ENCODE measurements at regions not wholly inside any gene's neighbourhood (a gene's known extent, or its start where the extent isn't known, plus 50 kb on each side); places are given as distances from the start of the nearest gene placed in this dataset.

DNA sequence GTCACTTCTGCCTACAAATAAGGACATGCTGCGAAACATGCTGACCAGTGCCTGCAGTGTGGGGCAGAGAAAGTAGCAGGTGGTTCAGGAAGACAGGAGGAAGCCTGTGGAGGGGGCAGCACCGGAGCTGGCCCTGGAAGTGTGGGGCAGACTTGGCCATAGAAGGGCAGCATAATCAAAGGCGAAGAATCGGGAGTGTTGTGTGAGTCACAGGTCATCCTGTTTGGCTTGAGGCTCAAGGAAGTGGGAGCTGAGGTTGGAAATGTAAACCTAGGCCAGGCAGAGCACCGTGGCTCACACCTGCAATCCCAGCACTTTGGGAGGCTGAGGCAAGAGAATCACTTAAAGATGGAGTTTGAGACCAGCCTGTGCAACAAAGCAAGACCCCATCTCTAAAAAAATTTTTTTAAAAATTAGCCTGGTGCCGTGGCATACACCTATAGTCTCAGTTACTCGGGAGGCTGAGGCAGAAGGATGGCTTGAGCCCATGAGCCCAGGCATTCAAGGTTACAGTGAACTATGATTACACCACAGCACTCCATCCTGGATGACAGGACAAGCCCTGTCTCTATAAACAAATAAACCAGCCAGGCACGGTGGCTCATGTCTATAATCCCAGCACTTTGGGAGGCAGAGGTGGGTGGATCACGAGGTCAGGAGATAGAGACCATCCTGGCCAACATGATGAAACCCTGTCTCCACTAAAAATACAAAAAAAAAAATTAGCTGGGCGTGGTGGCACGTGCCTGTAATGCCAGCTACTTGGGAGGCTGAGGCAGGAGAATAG is 54.0 kb downstream of the FAM43A start:
- no peak for DNase-seq
- no peak overlapping the region for H3K14ac ChIP-seq (ENCODE audit: insufficient read depth, low read length)
- no peak overlapping the region for H2AK5ac ChIP-seq (ENCODE audit: insufficient read length, low read length)
- Mint-ChIP-seq H3K4me3 (no peak overlapping the region), H3K36me3 (ENCODE audit: insufficient read depth in 1 of 3, low read depth in 3 of 3) (peaks cover 0 to 2% (median 0%) of the 10 kb centered on the region in 3 experiments; a peak in 1 of 7 replicates), H3K4me1 (peaks cover 23 to 24% of the 10 kb centered on the region in 2 experiments), H3K27ac (no peak overlapping the region), H3K9me3 (peaks cover 2 to 8% of the 10 kb centered on the region in 2 experiments; a peak in 3 of 5 replicates), H3K27me3 (ENCODE audit: low read depth) (no peaks in the 10 kb centered on the region; the same call in none of the 2 replicates)
- H2AFZ ChIP-seq (ENCODE audit: low read length) = no peak overlapping the region
- no peaks in the 10 kb centered on the region for H3K9me3 ChIP-seq (ENCODE audit: control insufficient read depth, low read depth, low read length)
- no peaks in the 10 kb centered on the region for H3K27me3 ChIP-seq (ENCODE audit: insufficient read depth, low read length)
- no peak overlapping the region for H2BK20ac ChIP-seq (ENCODE audit: low read depth, low read length, poor library complexity, severe bottlenecking)
- no peak overlapping the region for H2BK12ac ChIP-seq (ENCODE audit: insufficient read length, low read depth, low read length)
- no peak overlapping the region for H2BK5ac ChIP-seq (ENCODE audit: insufficient read length, low read length)
- no peaks in the 10 kb centered on the region for H3K23me2 ChIP-seq (ENCODE audit: insufficient read length, low read depth, low read length, poor library complexity, severe bottlenecking)
- H3K4me2 ChIP-seq (ENCODE audit: insufficient read depth, insufficient read length, low read length) = no peak overlapping the region
- no peak overlapping the region for H4K91ac ChIP-seq (ENCODE audit: insufficient read length, low read depth, low read length)
- no CpG with 5 or more reads among the region's 11 CpGs for WGBS (ENCODE audit: extremely low coverage, insufficient read length, low lambda C conversion rate)
- no peak overlapping the region for H3K27ac ChIP-seq (ENCODE audit: insufficient read length, low read depth, low read length)
- peaks cover 4% of the 10 kb centered on the region; the same call in 1 of the 2 replicates for H3K4me1 ChIP-seq (ENCODE audit: insufficient read depth, low read length)
- no peak overlapping the region for H2BK120ac ChIP-seq (ENCODE audit: low read depth, low read length, poor library complexity, severe bottlenecking)
- H4K20me1 ChIP-seq (ENCODE audit: control insufficient read depth, insufficient read depth, insufficient read length) = no peaks in the 10 kb centered on the region
- no peaks in the 10 kb centered on the region for H3K79me1 ChIP-seq (ENCODE audit: insufficient read depth, low read depth, low read length, poor library complexity, severe bottlenecking)
- no peak overlapping the region for H3K56ac ChIP-seq (ENCODE audit: insufficient read length, low read depth, low read length)
- H2BK15ac ChIP-seq (ENCODE audit: low read depth, low read length) = no peak overlapping the region
- H4K8ac ChIP-seq (replicated peaks; ENCODE audit: insufficient read length, low read depth, low read length) = no peak overlapping the region
- H3K9ac ChIP-seq (ENCODE audit: extremely low read depth, insufficient read length, low read length) = no peak overlapping the region
- no peak overlapping the region for H3K18ac ChIP-seq (ENCODE audit: insufficient read length, low read depth, low read length)
- no peaks in the 10 kb centered on the region for H3K79me2 ChIP-seq (ENCODE audit: insufficient read depth, low read length)
- TF ChIP-seq, protein P1, sequence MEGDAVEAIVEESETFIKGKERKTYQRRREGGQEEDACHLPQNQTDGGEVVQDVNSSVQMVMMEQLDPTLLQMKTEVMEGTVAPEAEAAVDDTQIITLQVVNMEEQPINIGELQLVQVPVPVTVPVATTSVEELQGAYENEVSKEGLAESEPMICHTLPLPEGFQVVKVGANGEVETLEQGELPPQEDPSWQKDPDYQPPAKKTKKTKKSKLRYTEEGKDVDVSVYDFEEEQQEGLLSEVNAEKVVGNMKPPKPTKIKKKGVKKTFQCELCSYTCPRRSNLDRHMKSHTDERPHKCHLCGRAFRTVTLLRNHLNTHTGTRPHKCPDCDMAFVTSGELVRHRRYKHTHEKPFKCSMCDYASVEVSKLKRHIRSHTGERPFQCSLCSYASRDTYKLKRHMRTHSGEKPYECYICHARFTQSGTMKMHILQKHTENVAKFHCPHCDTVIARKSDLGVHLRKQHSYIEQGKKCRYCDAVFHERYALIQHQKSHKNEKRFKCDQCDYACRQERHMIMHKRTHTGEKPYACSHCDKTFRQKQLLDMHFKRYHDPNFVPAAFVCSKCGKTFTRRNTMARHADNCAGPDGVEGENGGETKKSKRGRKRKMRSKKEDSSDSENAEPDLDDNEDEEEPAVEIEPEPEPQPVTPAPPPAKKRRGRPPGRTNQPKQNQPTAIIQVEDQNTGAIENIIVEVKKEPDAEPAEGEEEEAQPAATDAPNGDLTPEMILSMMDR (conservative IDR thresholded peaks at IDR 0.05) = no peak
- H4K5ac ChIP-seq (ENCODE audit: insufficient read length, low read depth, low read length) = no peak overlapping the region
- no peak overlapping the region for H3K23ac ChIP-seq (ENCODE audit: insufficient read length, low read depth, low read length)
- no peak overlapping the region for H3T11ph ChIP-seq (ENCODE audit: low read length)
- H3K4ac ChIP-seq (ENCODE audit: low read depth, low read length) = no peak overlapping the region
